Transverse colon (tissue), 4 donors: ENCODE measurements at regions not wholly inside any gene's neighbourhood (a gene's known extent, or its start where the extent isn't known, plus 50 kb on each side); places are given as distances from the start of the nearest gene placed in this dataset.

Source experiments
- EP300 ChIP-seq: sonication (generic); formaldehyde crosslinking; IDR thresholded peaks from one replicate; pipeline ENCODE4 v1.6.1; 2017; ENCODE audit warnings: antibody characterized with exemption, low read depth
- POLR2A ChIP-seq: fragments of 450-650 bp; IDR thresholded peaks from one replicate; pipeline ENCODE4 v1.6.1; 2016; ENCODE audit warnings: antibody characterized with exemption, mild to moderate bottlenecking, moderate library complexity
- POLR2AphosphoS5 ChIP-seq, 3 donors: sonication (generic); formaldehyde crosslinking; IDR thresholded peaks; one replicate each; pipeline ENCODE4 v1.6.1; 2016; ENCODE audit warnings: antibody characterized with exemption in 3 of 3
- TF ChIP-seq, protein P1 (sequence below), 5 experiments: fragments of 200-600 bp in 3 of 5; fragments of 450-650 bp in 2 of 5; sonication (generic) in 3 of 5; IDR thresholded peaks; 1 replicate in 2 of 5; 2 replicates in 3 of 5; pipeline ENCODE4 v1.5.1; 2016 to 2017; ENCODE audit warnings: antibody characterized with exemption in 5 of 5, inconsistent platforms in 3 of 5, mild to moderate bottlenecking in 2 of 5, moderate library complexity in 1 of 5

DNA sequence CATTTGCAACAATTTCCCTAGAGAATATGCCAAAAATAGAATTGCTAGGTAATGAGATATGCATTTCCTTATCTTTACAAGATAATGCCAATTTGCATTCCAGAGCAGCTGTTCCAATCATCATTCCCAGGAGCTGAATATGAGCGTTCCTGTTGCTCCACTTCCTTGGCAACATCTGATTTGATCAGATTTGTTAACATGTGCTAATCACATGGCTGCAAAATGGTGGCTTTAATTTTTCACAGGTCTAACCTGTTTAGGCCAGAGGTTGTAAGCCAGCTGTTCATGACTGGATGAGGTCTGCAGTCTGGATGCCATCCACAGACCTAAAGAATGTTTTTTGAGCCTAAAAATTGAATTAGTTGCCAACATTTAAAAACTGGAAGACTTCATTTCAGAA lies 220.7 kb upstream of the IL12B start:
- no peak for TF ChIP-seq POLR2A
- TF ChIP-seq, protein P1, sequence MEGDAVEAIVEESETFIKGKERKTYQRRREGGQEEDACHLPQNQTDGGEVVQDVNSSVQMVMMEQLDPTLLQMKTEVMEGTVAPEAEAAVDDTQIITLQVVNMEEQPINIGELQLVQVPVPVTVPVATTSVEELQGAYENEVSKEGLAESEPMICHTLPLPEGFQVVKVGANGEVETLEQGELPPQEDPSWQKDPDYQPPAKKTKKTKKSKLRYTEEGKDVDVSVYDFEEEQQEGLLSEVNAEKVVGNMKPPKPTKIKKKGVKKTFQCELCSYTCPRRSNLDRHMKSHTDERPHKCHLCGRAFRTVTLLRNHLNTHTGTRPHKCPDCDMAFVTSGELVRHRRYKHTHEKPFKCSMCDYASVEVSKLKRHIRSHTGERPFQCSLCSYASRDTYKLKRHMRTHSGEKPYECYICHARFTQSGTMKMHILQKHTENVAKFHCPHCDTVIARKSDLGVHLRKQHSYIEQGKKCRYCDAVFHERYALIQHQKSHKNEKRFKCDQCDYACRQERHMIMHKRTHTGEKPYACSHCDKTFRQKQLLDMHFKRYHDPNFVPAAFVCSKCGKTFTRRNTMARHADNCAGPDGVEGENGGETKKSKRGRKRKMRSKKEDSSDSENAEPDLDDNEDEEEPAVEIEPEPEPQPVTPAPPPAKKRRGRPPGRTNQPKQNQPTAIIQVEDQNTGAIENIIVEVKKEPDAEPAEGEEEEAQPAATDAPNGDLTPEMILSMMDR (IDR thresholded peaks at IDR 0.05) = no peak
- no peak for TF ChIP-seq EP300
- no peak for TF ChIP-seq POLR2AphosphoS5 (IDR thresholded peaks at IDR 0.05)
